ENCODE measurements at regions not wholly inside any gene's neighbourhood (a gene's known extent, or its start where the extent isn't known, plus 50 kb on each side); places are given as distances from the start of the nearest gene placed in this dataset.

GRCh38 chr12:17416748-17417147, 673.2 kb downstream of the RERGL start:
- H3K27me3 ChIP-seq (ENCODE audit: control insufficient read depth, insufficient read depth) = no peaks in the 10 kb centered on the region
- intact Hi-C loops (cut with DNase I) = no loop called here
- WGBS = 91% methylated on average over 13 of the region's 13 CpGs
- DNase-seq (no peak), ATAC-seq (no peak)
- H3K27ac ChIP-seq (ENCODE audit: low read length) = no peak overlapping the region
- no peaks in the 10 kb centered on the region for H3K9me3 ChIP-seq (ENCODE audit: control insufficient read depth, low read length)
- H3K4me1 ChIP-seq (ENCODE audit: control insufficient read depth, insufficient read depth, low read length) = no peaks in the 10 kb centered on the region
- no peak overlapping the region for H3K4me3 ChIP-seq (ENCODE audit: low read length)

GRCh38 chr12:17414596-17414995, 675.4 kb downstream of the RERGL start:
- Histone ChIP-seq H3K4me3 (ENCODE audit: low read length) (no peak overlapping the region), H3K27me3 (ENCODE audit: control insufficient read depth, insufficient read depth) (no peaks in the 10 kb centered on the region), H3K27ac (ENCODE audit: low read length) (no peak overlapping the region), H3K9me3 (ENCODE audit: control insufficient read depth, low read length) (no peaks in the 10 kb centered on the region), H3K4me1 (ENCODE audit: control insufficient read depth, insufficient read depth, low read length) (no peaks in the 10 kb centered on the region)
- DNase-seq (no peak), ATAC-seq (no peak)
- intact Hi-C loops (cut with DNase I) = no loop called here

DNA sequence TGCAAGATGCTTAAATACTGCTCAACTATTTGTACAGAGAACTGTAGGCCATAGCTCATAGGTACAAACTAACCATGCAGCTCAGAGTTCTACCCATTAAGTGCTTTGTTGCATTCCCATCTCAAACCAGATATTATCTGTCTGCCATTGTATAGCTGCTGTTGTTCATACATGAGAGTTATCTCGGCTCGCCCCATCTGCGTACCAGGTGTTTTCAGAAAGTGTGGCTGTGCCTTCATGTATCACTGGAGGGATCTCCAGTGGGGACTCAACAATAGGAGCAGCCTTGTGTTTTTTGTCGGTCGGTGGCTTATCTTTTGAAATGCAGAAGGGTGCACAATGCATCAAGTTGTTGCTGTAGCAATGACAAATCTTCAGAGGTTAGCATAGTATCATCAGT, 678.3 kb downstream of the RERGL start:
- no peaks in the 10 kb centered on the region for H3K9me3 ChIP-seq (ENCODE audit: control insufficient read depth, low read length)
- DNase-seq (no peak), ATAC-seq (no peak)
- H3K27ac ChIP-seq (ENCODE audit: low read length) = no peak overlapping the region
- no peaks in the 10 kb centered on the region for H3K27me3 ChIP-seq (ENCODE audit: control insufficient read depth, insufficient read depth)
- H3K4me1 ChIP-seq (ENCODE audit: control insufficient read depth, insufficient read depth, low read length) = no peaks in the 10 kb centered on the region
- WGBS = 87% methylated on average over 5 of the region's 5 CpGs
- intact Hi-C loops (cut with DNase I) = no loop called here
- H3K4me3 ChIP-seq (ENCODE audit: low read length) = no peak overlapping the region

- Histone ChIP-seq H3K27me3 (ENCODE audit: control insufficient read depth, insufficient read depth) (no peaks in the 10 kb centered on the region), H3K4me3 (ENCODE audit: low read length) (no peak overlapping the region), H3K9me3 (ENCODE audit: control insufficient read depth, low read length) (no peaks in the 10 kb centered on the region), H3K4me1 (ENCODE audit: control insufficient read depth, insufficient read depth, low read length) (no peaks in the 10 kb centered on the region), H3K27ac (ENCODE audit: low read length) (no peak overlapping the region)
- DNase-seq (no peak), ATAC-seq (no peak)
- intact Hi-C loops (cut with DNase I) = no loop called here
- 79% methylated on average over 4 of the region's 4 CpGs for WGBS
These were observed 701.3 kb downstream of the RERGL start for GRCh38 chr12:17388679-17389078.

GRCh38 chr12:17383321-17383720, 706.7 kb downstream of the RERGL start:
- no peak for DNase-seq
- 77% methylated on average over 3 of the region's 3 CpGs for WGBS
- H3K4me1 ChIP-seq (ENCODE audit: control insufficient read depth, insufficient read depth, low read length) = no peaks in the 10 kb centered on the region
- ATAC-seq = no peak
- H3K27me3 ChIP-seq (ENCODE audit: control insufficient read depth, insufficient read depth) = no peaks in the 10 kb centered on the region
- H3K9me3 ChIP-seq (ENCODE audit: control insufficient read depth, low read length) = no peaks in the 10 kb centered on the region
- intact Hi-C loops (cut with DNase I) = no loop called here
- no peak overlapping the region for H3K4me3 ChIP-seq (ENCODE audit: low read length)
- no peak overlapping the region for H3K27ac ChIP-seq (ENCODE audit: low read length)

GRCh38 chr12:17381211-17381610, 708.8 kb downstream of the RERGL start:
- no peak overlapping the region for H3K27ac ChIP-seq (ENCODE audit: low read length)
- H3K4me1 ChIP-seq (ENCODE audit: control insufficient read depth, insufficient read depth, low read length) = no peaks in the 10 kb centered on the region
- no peak for DNase-seq
- no peak for ATAC-seq
- WGBS = 33% methylated on average over 2 of the region's 2 CpGs
- no peaks in the 10 kb centered on the region for H3K9me3 ChIP-seq (ENCODE audit: control insufficient read depth, low read length)
- no peaks in the 10 kb centered on the region for H3K27me3 ChIP-seq (ENCODE audit: control insufficient read depth, insufficient read depth)
- no peak overlapping the region for H3K4me3 ChIP-seq (ENCODE audit: low read length)
- intact Hi-C loops (cut with DNase I) = no loop called here

DNA sequence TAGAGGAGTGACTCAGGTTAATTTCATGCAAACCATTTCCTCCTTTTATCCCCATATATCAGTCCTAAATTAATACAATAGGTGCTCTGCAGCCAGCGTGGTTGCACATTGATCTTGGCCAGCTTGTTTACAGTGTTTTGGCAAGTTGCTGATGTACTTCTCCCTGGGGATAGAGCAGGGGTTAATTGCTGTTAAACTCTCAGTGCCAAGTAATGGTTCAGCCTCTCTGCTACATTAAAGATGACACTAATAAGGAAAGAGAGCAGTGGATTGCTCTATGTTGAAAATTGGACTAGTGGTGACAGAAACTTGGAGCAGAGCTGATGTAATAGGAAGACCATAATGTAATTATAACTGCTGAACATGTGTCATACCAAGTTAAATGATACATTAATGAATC, 717.5 kb downstream of the RERGL start:
- intact Hi-C loops (cut with DNase I) = no loop called here
- WGBS = 11% methylated on average over 1 of the region's 1 CpG
- no peaks in the 10 kb centered on the region for H3K9me3 ChIP-seq (ENCODE audit: control insufficient read depth, low read length)
- no peak overlapping the region for H3K4me3 ChIP-seq (ENCODE audit: low read length)
- no peaks in the 10 kb centered on the region for H3K4me1 ChIP-seq (ENCODE audit: control insufficient read depth, insufficient read depth, low read length)
- no peak for ATAC-seq
- no peaks in the 10 kb centered on the region for H3K27me3 ChIP-seq (ENCODE audit: control insufficient read depth, insufficient read depth)
- no peak for DNase-seq
- no peak overlapping the region for H3K27ac ChIP-seq (ENCODE audit: low read length)

- ATAC-seq (no peak), DNase-seq (no peak)
- intact Hi-C loops (cut with DNase I) = no loop called here
- H3K27me3 ChIP-seq (ENCODE audit: control insufficient read depth, insufficient read depth) = no peaks in the 10 kb centered on the region
- 53% methylated on average over 5 of the region's 5 CpGs for WGBS
- no peak overlapping the region for H3K27ac ChIP-seq (ENCODE audit: low read length)
- H3K9me3 ChIP-seq (ENCODE audit: control insufficient read depth, low read length) = no peaks in the 10 kb centered on the region
- H3K4me1 ChIP-seq (ENCODE audit: control insufficient read depth, insufficient read depth, low read length) = no peaks in the 10 kb centered on the region
- H3K4me3 ChIP-seq (ENCODE audit: low read length) = no peak overlapping the region
These were observed 718.3 kb downstream of the RERGL start for GRCh38 chr12:17371491-17372215.

- no peak for DNase-seq
- ATAC-seq = no peak
- no peaks in the 10 kb centered on the region for H3K9me3 ChIP-seq (ENCODE audit: control insufficient read depth, low read length)
- H3K4me3 ChIP-seq (ENCODE audit: low read length) = no peak overlapping the region
- intact Hi-C loops (cut with DNase I) = no loop called here
- H3K27me3 ChIP-seq (ENCODE audit: control insufficient read depth, insufficient read depth) = no peaks in the 10 kb centered on the region
- H3K4me1 ChIP-seq (ENCODE audit: control insufficient read depth, insufficient read depth, low read length) = no peaks in the 10 kb centered on the region
- no peak overlapping the region for H3K27ac ChIP-seq (ENCODE audit: low read length)
These were observed 719.4 kb downstream of the RERGL start for GRCh38 chr12:17370621-17371020.

- 68% methylated on average over 1 of the region's 1 CpG for whole genome bisulfite sequencing
- H3K9me3 ChIP-seq (ENCODE audit: control insufficient read depth, low read length) = no peaks in the 10 kb centered on the region
- H3K4me3 ChIP-seq (ENCODE audit: low read length) = no peak overlapping the region
- intact Hi-C loops (cut with DNase I) = no loop called here
- ATAC-seq (no peak), DNase-seq (no peak)
- H3K4me1 ChIP-seq (ENCODE audit: control insufficient read depth, insufficient read depth, low read length) = no peaks in the 10 kb centered on the region
- no peak overlapping the region for H3K27ac ChIP-seq (ENCODE audit: low read length)
- H3K27me3 ChIP-seq (ENCODE audit: control insufficient read depth, insufficient read depth) = no peaks in the 10 kb centered on the region
These were observed 720.4 kb downstream of the RERGL start for GRCh38 chr12:17369556-17369955.

- no peaks in the 10 kb centered on the region for H3K27me3 ChIP-seq (ENCODE audit: control insufficient read depth, insufficient read depth)
- ATAC-seq (no peak), DNase-seq (no peak)
- 66% methylated on average over 3 of the region's 3 CpGs for WGBS
- no peaks in the 10 kb centered on the region for H3K4me1 ChIP-seq (ENCODE audit: control insufficient read depth, insufficient read depth, low read length)
- no peaks in the 10 kb centered on the region for H3K9me3 ChIP-seq (ENCODE audit: control insufficient read depth, low read length)
- no peak overlapping the region for H3K4me3 ChIP-seq (ENCODE audit: low read length)
- intact Hi-C loops (cut with DNase I) = no loop called here
- H3K27ac ChIP-seq (ENCODE audit: low read length) = no peak overlapping the region
These were observed 728.8 kb downstream of the RERGL start for GRCh38 chr12:17361224-17361623.

DNA sequence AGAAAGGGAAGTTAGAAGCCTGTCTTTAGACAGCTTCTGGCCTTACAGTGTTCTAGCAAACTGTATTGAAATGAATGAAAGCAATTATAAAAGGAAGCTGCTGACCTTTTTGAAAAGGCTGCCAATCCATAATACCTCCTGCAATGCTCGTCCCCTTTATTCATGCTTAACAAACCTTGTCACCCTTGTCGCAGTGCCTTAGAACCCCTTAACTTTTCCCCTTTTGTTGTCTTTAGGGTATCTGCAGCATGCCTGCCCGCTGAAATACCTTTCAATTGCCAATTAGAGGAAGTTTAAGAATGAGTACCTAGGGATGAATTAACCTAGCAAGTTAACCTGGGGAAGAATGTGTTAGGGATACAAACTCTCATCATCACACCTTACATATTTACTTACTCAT, 731.2 kb downstream of the RERGL start:
- H3K27me3 ChIP-seq (ENCODE audit: control insufficient read depth, insufficient read depth) = no peaks in the 10 kb centered on the region
- WGBS = 38% methylated on average over 3 of the region's 3 CpGs
- intact Hi-C loops (cut with DNase I) = no loop called here

More for the DNA sequence above, 731.2 kb downstream of the RERGL start:
- DNase-seq (no peak), ATAC-seq (no peak)
- H3K4me3 ChIP-seq (ENCODE audit: low read length) = no peak overlapping the region
- no peaks in the 10 kb centered on the region for H3K4me1 ChIP-seq (ENCODE audit: control insufficient read depth, insufficient read depth, low read length)
- no peak overlapping the region for H3K27ac ChIP-seq (ENCODE audit: low read length)
- H3K9me3 ChIP-seq (ENCODE audit: control insufficient read depth, low read length) = no peaks in the 10 kb centered on the region

Measured in right cardiac atrium (tissue), 5 donors.